ENCODE measurements at regions not wholly inside any gene's neighbourhood (a gene's known extent, or its start where the extent isn't known, plus 50 kb on each side); places are given as distances from the start of the nearest gene placed in this dataset.
"Not testable (repeated sequence)": the region's sequence is repeated elsewhere in the genome, so short reads cannot be mapped to it uniquely, and the experiment has no call there.

DNA sequence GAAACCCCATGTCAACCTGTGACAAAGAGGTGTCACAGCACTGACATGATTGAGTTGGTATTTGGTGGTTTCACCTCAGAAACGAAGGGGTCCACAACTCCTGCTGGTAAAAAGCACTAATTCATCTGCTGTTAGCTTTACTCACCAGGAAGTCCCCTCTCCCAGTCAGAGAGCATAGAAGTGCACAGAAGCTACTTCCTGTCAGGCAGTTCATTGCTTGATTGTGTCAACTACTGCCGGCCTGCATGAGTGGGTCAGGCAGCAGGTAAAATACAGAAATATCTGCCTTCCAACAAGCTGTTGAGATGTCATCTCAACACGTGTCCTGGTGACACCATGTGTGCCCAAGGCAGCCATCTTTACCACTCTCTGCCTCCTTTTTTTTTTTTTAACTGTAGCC lies 596.6 kb upstream of the NR2F2 start:
- DNase-seq = no peak

DNA sequence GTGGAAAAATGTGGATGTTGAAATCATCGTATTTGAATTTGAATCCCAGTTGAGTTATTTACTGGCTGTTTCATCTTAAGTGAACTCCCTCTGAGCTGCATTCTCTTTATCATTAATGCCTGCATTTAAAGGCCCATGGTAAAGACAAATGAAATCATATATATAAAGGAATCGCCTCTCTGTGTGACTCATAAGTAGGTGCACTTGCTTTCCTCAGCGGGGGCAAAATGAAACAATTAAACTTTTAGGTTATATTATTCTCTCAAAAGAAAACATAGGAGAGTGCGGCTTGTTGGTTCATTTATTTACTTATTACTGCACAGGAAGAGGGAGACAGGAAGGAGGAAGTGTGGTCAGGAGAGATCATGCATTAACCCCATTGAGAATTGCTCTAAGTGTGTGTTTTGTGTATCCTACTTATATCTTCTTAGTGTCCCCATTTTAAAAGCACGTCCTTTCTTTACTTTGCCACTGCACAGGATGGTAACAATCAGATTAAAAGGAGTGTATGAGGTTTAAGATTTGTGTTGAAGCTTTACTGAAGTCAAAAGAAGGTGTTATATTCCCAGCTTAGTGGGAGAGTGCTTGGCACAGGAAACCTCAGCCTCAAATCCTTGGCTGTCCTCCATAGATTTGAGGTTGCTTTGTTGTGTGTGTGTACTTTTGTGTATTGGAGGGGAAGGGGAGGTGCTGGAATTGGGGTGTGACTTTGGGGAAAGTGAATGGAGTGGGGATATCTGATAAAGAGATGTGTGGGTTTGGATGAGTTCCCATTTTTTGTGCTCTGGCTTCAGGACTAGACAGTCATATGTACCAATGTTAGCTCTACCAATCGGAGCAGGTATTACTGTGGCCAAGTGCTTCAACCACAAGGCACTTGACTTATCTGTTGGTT lies 595.8 kb upstream of the NR2F2 start:
- DNase-seq = no peak

DNA sequence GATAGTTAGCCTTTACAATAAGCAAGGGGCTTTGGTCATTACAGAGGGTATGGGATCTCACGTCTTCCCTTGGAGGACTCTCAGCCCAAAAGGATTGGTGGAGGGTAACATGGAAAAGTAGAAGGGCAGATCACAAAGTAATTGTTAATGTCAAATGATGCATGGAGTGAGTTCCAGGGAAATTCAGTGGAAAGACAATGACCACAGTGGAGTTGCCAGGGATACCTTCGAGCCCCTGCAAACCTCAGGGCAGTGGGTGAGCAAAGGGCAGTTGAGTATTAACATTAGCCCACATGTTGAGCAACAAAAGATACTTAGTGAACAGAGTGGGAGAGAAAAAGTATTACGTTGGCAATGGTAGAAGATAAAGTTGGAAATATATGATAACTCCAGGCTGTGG lies 593.4 kb upstream of the NR2F2 start:
- DNase-seq = no peak

DNA sequence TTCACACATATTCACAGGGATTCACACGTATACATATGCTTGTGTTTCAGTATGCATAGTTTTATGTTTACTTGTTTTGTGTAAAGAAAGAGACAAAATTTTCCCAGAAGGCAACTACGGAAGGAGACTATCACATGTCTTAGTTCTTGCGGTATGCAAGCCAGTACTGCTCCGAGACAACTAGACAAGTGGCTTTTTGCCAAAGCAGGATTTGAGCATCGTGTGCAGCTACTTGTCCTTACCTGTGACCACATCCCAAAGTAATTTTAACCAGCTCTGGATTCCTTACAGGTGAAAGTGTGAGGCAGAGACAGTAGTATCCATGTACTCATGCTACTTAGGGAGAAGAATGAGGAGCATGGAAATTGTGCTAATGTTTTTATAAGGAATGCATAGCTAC lies 591.4 kb upstream of the NR2F2 start:
- no peak for DNase-seq

DNA sequence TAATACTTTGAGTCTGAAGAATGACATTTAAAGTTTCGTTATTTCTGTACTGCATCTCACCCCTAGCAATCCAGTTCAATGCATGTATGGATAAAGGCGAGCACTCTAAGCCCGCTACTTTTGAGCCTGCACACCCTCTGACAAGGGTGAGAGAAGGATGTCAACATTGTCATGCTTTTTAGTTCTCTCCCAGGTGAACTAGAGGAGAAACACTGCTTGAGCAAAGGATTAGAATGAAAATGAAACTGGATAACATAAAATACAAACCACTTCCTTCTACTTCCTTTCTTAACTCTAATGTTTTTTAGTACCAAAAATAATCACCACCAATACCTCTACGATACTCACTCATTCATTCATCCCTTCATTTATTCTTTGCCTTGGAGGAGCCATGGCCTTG lies 588.7 kb upstream of the NR2F2 start:
- no peak for DNase-seq

DNA sequence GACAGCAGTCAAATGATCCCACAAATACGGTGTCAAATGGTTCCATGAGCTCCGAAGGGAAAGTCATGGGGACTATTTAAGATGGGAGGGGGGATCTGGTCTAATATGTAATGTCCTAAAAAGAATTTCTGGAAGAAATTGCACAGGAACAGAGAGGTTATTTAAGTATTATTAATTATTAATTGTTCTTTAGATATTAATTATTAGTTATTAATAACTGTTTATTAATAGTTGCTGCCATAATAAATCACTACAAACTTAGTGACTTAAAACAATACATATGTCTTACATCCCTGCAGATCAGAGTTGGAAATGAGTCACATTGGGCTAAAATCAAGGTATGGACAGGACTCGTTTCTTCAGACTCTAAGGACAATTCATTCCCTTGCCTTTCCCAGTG lies 588.2 kb upstream of the NR2F2 start:
- no peak for DNase-seq

DNA sequence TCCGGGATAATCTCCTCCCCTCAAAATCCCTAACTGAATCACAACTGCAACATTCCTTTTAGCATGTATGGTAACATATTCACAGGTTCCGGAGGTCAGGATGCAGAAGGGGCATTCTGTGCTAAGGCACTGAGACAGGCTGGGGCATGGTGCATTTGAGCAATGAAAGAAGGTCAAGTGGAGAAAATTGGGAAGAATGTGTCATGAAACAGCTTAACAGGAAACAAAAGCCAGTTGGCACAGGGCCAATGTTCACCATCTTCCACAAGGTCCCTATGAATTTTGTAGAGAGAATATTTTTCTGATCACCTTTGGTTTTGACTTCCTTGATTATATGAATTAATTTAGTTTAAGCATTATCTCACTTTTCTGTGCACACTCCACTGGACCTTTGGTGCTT lies 587.7 kb upstream of the NR2F2 start:
- no peak for DNase-seq

DNA sequence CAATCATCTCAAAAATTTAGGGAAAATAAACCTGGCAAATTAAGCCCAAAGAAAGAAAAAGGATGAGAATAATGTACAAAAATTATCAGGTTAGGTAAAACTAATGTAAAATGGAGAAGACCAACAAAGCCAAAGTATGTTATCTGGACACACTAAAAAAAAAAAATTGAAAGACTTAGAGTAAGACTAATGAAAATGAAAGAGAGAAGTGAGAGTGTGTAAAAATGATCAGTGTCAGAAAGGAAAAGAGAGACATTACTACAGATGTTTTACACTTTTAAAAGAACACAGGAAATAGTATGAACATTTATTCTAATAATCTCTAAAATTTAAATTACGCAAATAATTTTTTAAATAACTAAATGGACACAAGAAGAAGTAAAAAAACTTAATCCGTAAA lies 573.3 kb upstream of the NR2F2 start:
- DNase-seq = no peak

DNA sequence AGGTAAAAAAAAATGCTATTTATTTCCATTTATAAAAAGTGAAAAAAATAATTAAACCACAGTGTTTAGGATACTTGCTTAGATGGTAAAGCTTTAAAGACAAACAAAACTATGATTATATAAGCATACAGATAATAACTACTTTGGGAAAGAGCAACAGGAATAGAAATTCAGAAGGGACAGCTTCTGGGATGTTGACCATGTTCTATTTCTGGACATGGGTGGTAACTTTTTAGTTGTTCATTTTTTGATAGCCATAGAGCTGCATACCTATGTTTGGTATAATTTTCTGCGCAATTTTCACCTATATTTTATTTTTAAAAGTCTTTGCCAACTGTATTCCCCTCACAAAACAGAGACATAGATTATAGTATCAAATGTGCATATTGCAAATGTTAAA lies 572.0 kb upstream of the NR2F2 start:
- no peak for DNase-seq

DNA sequence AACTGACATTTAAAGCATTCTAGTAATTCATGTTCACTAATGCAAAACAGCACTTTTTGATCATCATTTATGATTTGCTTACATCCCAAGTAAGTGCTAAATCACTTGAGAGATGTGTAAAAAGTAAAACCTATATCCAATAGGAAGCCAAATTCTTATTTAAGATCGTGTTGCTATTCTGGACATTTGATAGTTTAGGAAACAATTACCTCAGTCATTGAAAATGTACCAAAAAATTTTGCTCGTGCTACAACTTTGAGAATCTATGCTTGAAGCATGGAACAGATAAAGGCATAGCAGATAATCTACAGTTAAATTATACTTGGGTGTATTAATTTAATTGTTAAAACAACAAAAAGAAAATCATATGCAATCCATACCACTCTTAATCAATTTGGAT lies 571.6 kb upstream of the NR2F2 start:
- DNase-seq = no peak

DNA sequence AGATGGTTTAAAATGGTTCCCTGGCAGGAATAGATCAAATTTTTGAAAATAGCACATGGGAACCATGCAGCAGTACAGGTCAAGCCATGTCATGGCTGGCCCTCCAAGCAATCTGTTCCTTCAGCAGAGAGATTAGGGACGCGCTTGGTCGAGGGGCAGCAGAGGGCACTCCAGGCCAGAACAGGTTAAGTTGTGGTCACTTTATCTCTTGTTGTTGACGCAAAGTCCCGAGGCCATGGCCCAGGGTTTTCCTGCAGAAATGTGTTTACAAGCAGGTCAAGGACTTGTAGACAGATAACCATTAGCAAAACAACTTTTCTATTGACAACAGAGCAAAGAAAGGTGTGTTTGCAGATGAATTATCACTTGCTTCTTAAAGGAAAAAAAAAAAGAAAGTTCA lies 570.0 kb upstream of the NR2F2 start:
- no peak for DNase-seq

DNA sequence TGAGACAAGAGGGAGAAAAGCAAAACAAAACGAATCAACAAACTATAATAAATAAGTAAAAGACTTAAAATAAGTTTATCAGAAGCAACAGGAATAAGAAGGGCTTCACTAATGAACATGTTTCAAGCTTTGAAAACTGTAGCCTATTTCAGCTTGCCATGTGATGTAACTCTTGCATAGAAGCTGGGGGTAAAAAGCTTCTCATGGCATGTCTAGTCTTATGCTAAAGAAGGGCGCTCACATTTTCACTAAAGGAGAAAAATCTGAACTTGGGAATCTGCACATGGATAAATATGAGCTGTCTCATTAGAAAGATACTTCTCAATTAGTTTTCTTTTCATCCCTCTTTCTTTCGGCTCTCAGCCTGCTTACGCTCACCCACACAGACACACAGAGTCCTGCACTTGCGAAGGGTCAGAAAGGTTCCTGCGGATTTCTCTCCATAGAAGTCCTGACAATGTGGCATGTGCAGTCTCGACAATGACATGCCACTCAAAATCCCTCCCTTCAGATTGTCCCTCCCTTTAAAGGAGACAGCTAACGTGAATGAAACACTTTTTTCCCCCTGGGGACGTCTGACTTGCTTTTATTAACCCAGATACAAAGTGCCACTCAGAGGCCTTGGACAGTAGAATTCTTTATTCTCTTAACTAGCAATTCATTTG lies 568.9 kb upstream of the NR2F2 start:
- DNase-seq = no peak

DNA sequence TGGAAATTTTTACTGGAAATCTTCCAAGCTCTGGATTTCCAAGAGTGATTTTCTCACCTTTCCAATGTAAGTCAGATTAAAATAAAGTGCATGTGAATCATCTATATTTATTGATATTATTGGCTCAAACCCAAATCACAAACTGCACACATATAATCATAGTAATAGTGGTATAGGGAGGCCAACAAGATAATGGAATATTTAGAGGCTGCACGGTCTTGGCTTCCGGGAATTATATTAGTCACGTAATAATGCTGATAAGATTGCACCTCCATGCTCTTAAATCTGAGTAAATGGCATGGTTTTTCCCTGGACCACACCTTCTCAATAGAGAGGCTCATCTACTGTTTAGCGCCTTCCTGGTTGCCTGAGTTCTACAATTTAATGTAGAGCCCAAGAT lies 567.1 kb upstream of the NR2F2 start:
- DNase-seq = no peak

DNA sequence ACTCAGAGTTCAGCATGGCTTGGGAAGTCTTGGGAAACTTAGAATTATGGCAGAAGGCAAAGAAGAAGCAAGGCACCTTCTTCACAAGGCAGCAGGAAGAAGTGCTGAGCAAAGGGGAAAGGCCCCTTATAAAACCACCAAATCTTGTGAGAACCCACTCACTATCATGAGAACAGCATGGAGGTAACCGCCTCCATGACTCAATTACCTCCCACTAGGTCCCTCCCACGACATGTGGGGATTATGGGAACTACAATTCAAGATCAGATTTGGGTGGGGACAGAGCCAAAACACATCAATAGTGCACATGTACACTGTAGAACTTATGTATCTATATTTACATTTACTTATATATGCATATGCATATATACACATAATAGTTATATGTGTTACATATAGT lies 565.3 kb upstream of the NR2F2 start:
- DNase-seq = no peak

DNA sequence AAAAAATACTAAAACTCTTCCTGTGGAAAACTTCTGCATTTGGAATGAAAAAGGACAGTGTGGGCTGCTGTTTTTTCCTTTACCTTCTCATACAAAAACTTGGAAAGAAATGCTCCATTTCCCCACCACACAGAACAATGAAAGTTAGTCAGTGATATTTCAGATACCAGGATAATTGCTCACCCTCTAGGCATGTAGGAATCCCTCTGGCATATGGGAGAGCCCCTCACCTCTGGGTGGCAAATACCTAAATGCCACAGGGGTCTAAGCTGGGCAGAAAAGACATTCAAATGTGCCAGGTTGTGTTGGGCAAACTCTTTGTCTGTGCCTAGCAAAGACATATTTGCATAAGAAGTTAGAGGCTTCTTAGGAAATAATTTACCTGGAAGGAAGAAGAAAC lies 560.3 kb upstream of the NR2F2 start:
- no peak for DNase-seq

DNA sequence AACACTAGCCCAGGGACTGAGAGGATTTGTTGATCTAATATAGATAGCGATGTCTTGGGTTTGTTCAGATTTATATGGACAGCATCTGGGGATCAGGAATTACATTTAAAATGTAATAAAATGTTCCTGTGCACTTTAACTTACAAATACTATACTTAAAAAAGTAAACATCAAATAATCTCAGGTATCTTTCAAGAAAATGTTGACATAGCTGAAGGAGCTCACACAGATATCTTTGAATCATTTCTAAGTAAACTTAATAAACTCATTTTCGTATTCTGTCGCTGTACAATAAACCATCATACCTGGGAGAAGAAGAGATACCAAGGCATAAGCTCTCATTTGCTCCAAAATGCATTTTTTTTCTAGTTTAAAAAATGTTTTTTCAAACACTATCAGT lies 557.5 kb upstream of the NR2F2 start:
- DNase-seq = no peak

DNA sequence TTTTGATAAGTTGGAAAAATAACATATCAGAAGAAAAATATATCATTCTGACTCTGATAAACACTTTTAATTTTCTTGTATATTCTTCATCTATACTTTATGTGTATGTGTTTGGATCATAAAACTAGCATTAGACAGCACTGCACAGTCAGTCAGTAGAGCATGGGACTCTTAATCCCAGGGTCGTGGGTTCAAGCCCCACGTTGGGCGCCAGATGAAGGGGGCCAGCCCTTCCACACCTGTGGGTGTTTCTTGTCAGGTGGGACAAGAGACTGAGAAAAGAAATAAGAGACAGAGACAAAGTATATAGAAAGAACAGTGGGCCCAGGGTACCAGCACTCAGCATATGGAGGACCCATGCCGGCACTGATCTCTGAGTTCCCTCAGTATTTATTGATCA lies 546.0 kb upstream of the NR2F2 start:
- no peak for DNase-seq

DNA sequence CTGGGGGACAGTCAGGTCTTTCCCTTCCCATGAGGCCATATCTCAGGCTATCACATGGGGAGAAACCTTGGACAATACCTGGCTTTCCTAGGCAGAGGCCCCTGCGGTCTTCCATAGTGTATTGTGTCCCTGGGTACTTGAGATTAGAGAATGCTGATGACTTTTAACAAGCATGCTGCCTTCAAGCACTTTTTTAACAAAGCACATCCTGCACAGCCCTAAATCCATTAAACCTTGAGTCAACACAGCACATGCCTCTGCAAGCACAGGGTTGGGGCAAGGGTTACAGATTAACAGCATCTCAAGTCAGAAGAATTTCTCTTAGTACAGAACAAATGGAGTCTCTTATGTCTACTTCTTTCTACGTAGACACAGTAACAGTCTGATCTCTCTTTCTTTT lies 545.2 kb upstream of the NR2F2 start:
- DNase-seq = not testable (repeated sequence)

DNA sequence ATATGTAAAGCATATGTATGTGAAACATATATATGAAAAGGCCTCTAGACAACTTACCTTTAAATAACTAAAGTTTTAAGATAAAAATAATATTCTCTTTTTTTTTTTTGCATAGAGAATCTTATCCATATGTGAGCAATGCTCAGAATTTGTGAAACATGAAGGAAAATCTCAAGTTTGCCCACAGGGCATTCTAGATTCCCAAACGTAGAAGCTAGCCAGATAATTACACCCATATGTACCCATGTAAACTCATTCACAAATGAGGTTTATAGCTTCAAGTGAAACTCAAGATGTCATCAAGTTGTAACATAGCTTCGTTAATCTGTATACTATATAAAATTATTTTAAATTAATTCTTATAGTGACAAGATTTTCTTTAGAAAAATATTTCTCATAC lies 537.3 kb upstream of the NR2F2 start:
- DNase-seq = no peak

DNA sequence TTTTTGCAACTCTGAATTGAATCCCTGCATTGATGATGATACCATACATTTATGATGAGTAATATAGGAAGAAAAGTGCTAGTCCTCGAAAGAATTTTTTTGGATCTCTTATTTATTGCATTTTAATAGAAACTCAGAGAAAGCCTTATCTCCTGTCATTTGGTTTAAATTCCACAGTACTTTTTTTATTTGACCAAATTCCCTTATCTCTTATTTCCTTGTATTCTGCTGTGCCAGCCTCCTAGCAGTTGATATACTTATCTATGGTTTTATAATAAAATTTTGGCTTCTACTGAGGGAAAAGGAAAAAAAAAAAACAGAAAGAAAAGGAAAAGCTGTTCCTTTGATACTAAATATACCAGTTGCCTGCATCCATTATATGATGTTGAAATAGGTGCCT lies 535.1 kb upstream of the NR2F2 start:
- no peak for DNase-seq

DNA sequence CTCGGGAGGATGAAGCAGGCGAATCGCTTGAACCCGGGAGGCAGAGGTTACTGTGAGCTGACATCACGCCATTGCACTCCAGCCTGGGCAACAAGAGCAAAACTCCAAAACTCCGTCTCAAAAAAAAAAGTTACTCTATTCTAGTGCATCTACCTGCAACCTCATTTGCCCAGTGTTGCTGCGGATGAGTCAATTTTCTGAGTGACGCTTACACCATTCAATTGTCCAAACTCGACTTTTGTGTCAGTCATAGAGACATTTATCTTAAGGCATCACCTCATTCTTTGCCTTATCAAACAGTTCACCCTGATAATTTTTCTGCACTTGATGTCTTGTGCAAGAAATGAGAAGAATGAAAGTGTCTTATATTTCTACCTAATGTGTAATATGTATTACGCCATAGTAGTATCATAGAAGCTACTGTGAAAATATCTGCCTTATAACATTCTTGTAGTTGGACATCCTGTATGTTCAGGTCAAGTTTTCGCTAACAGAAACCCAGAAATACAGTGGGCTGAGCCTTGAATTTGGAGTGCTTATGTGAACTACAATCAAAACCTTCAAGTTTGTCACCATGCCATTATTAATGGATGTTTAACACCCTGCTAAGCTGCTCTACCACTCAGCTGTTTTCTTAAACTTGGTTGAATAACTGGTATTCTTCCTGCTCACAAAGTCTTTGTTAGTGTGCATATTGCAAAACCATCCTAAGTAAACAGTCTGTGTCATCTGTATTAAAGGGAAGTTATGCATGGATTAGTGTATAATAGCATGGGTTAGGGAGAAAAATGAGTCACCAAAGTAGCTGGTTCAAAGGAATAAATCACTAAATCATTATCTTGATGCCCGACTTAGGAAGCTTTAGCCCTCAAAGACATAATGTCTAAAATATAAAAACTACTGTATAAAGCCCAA lies 531.0 kb upstream of the NR2F2 start:
- no peak for DNase-seq

DNA sequence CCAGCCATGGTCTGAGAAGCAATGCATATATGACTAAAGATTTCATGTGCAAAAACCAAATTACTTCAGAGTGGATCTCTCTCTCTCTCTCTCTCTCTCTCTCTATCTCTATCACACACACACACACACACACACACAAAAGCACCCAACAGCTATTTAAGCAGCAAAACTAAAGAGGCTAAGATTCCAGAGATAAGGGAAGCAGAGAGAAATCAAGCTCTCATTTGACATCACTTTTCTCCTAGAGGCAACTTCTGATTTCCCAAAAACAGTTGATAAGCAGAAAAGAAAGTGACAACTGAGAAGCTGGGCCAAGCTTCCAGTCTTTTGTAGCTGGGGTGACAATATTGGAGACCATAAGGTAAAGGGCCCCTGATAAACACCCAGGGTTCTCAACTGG lies 526.0 kb upstream of the NR2F2 start:
- DNase-seq = no peak

DNA sequence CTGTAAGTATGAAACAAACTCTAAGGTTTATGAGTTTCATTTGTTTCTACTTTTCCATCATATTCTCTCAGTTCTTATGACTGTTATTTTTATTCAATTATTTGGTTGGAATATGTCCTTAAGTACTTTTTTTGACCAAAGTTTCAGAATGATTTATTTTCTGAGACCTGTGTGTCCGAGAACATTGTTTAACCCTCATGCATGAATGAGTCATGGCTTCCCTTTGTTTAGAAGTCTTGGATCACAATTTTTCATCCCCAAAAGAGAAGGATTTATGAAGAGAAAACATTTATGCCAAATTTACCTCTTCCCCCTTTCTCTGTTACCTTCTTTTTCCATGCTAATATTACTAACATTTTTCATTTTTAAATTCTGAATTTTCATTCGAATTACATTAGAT lies 518.0 kb upstream of the NR2F2 start:
- DNase-seq = no peak

DNA sequence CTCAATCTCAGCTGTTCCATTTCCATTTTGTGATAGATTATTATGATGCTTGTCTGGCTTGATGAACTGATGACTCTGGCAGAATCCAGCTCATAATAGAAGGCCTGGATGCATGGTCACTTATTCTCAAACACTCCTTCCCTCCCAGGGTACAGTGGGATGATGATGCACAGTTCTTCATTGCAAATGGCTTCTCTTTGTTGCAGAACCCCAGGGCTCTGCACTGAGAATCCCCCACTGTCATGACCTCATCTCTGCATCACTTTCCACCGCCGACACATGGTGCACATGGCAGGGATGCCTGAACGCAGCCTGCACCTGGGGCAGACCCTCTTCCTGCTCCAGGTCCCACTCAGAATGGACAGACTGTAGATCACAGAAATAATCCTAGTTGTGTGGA lies 515.6 kb upstream of the NR2F2 start:
- no peak for DNase-seq
